ENCODE measurements at regions not wholly inside any gene's neighbourhood (a gene's known extent, or its start where the extent isn't known, plus 50 kb on each side); places are given as distances from the start of the nearest gene placed in this dataset.

GRCh38 chr1:36650200-36651065 lies 167.7 kb upstream of the CSF3R start:
- DNase-seq (peak; percentile 51), ATAC-seq (ENCODE audit: low read depth) (peak; percentile 47)
- Histone ChIP-seq H3K79me2 (ENCODE audit: control insufficient read depth, insufficient read depth, low read length) (no peaks in the 10 kb centered on the region), H3K4me1 (ENCODE audit: control insufficient read depth in 2 of 2, insufficient read depth in 2 of 2, low read length in 2 of 2) (no peaks in the 10 kb centered on the region), H3K4me2 (replicated peaks; ENCODE audit: low read depth, low read length, poor library complexity, severe bottlenecking) (no peak overlapping the region), H3K27ac (ENCODE audit: low read length in 2 of 2) (no peak overlapping the region), H3K36me3 (replicated peaks in 1 of 2; ENCODE audit: control extremely low read depth in 1 of 2, control insufficient read depth in 1 of 2, extremely low read depth in 1 of 2, insufficient read depth in 2 of 2, low read length in 1 of 2) (no peaks in the 10 kb centered on the region), H3K27me3 (replicated peaks in 1 of 4; ENCODE audit: control extremely low read depth in 1 of 4, control insufficient read depth in 3 of 4, insufficient read depth in 4 of 4, low read length in 3 of 4) (peaks cover 0 to 18% (median 4%) of the 10 kb centered on the region in 4 experiments), H2AFZ (ENCODE audit: insufficient read depth, low read depth, low read length, poor library complexity, severe bottlenecking) (no peak overlapping the region), H4K20me1 (ENCODE audit: control insufficient read depth, insufficient read depth, low read length, poor library complexity, severe bottlenecking) (no peaks in the 10 kb centered on the region), H3K9me3 (ENCODE audit: control extremely low read depth in 1 of 3, control insufficient read depth in 2 of 3, insufficient read depth in 1 of 3, low read length in 2 of 3) (no peaks in the 10 kb centered on the region), H3K4me3 (ENCODE audit: control extremely low read depth in 1 of 5, extremely low read depth in 1 of 5, insufficient read depth in 1 of 5, low read depth in 2 of 5, low read length in 4 of 5) (no peak overlapping the region), H3K9ac (ENCODE audit: low read length) (no peak overlapping the region)
- peaks cover 49% of the 10 kb centered on the region for H3K27me3 Mint-ChIP-seq
- H3K4me1 Mint-ChIP-seq, result no peaks in the 10 kb centered on the region
- H3K4me3 Mint-ChIP-seq, result no peak overlapping the region
- intact Hi-C loops (cut with micrococcal nuclease), result no loop called here
- POLR2A ChIA-PET, result no interaction called here
- H3K27ac Mint-ChIP-seq, result no peak overlapping the region
- CTCF ChIA-PET, result interaction anchor here (1.0 to 2.0 kb wide), 4 partner anchors 10 to 76 kb away, joined by 3 to 8 read pairs (median 6); no protein-coding TSS in a partner anchor
- TF ChIP-seq CTCF (IDR thresholded peaks at IDR 0.05) (peak; percentile 92), EZH2 (IDR thresholded peaks at IDR 0.05; ENCODE audit: borderline replicate concordance, insufficient read depth, low read depth, low read length, poor library complexity, severe bottlenecking) (no peak)
- no peaks in the 10 kb centered on the region for H3K9me3 Mint-ChIP-seq (ENCODE audit: insufficient read depth)
- 85% methylated on average over 6 of the region's 14 CpGs for WGBS (ENCODE audit: insufficient coverage)

DNA sequence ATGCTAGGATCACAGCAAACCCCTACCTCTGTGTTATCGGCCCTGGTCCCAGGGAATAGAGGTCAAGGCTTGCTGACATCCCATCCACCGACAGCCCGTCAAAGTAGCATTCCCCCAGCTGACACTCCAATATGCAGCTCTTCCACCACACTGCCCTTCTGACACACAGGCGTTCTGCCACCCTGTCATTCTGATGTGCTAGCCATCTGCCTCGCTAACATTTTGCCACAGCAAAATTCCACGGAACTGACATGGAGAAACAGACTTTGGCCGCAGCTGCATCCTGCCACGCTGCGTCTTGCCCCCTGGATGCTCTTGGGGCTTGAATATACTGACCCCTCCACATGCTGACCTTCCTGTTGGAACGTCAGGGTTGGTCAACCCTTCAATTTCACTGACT lies 163.2 kb upstream of the CSF3R start:
- H4K20me1 ChIP-seq (ENCODE audit: control insufficient read depth, insufficient read depth, low read length, poor library complexity, severe bottlenecking), result no peaks in the 10 kb centered on the region
- no peak overlapping the region for H3K4me2 ChIP-seq (replicated peaks; ENCODE audit: low read depth, low read length, poor library complexity, severe bottlenecking)
- ChIA-PET CTCF (no interaction called here), POLR2A (no interaction called here)
- no peak overlapping the region for H3K4me3 ChIP-seq (ENCODE audit: control extremely low read depth in 1 of 5, extremely low read depth in 1 of 5, insufficient read depth in 1 of 5, low read depth in 2 of 5, low read length in 4 of 5)
- no peaks in the 10 kb centered on the region for H3K9me3 Mint-ChIP-seq (ENCODE audit: insufficient read depth)
- intact Hi-C loops (cut with micrococcal nuclease), result no loop called here
- no peaks in the 10 kb centered on the region for H3K4me1 Mint-ChIP-seq
- H3K9me3 ChIP-seq (ENCODE audit: control extremely low read depth in 1 of 3, control insufficient read depth in 2 of 3, insufficient read depth in 1 of 3, low read length in 2 of 3), result no peaks in the 10 kb centered on the region
- DNase-seq (no peak), ATAC-seq (ENCODE audit: low read depth) (no peak)
- 88% methylated on average over 10 of the region's 10 CpGs for whole genome bisulfite sequencing (ENCODE audit: insufficient coverage)
- no peaks in the 10 kb centered on the region for H3K4me1 ChIP-seq (ENCODE audit: control insufficient read depth in 2 of 2, insufficient read depth in 2 of 2, low read length in 2 of 2)
- TF ChIP-seq CTCF (IDR thresholded peaks at IDR 0.05), result no peak
- TF ChIP-seq EZH2 (IDR thresholded peaks at IDR 0.05; ENCODE audit: borderline replicate concordance, insufficient read depth, low read depth, low read length, poor library complexity, severe bottlenecking), result no peak
- H3K9ac ChIP-seq (ENCODE audit: low read length), result no peak overlapping the region
- H3K79me2 ChIP-seq (ENCODE audit: control insufficient read depth, insufficient read depth, low read length), result no peaks in the 10 kb centered on the region
- H2AFZ ChIP-seq (ENCODE audit: insufficient read depth, low read depth, low read length, poor library complexity, severe bottlenecking), result no peak overlapping the region
- H3K27me3 ChIP-seq (replicated peaks in 1 of 4; ENCODE audit: control extremely low read depth in 1 of 4, control insufficient read depth in 3 of 4, insufficient read depth in 4 of 4, low read length in 3 of 4), result peaks cover 0 to 6% (median 0%) of the 10 kb centered on the region in 4 experiments
- peaks cover 44% of the 10 kb centered on the region for H3K27me3 Mint-ChIP-seq
- no peak overlapping the region for H3K27ac Mint-ChIP-seq
- H3K36me3 ChIP-seq (replicated peaks in 1 of 2; ENCODE audit: control extremely low read depth in 1 of 2, control insufficient read depth in 1 of 2, extremely low read depth in 1 of 2, insufficient read depth in 2 of 2, low read length in 1 of 2), result no peaks in the 10 kb centered on the region
- no peak overlapping the region for H3K4me3 Mint-ChIP-seq
- no peak overlapping the region for H3K27ac ChIP-seq (ENCODE audit: low read length in 2 of 2)

All from B cell (primary cell).